DMS 273 (cell line): ENCODE measurements at regions not wholly inside any gene's neighbourhood (a gene's known extent, or its start where the extent isn't known, plus 50 kb on each side); places are given as distances from the start of the nearest gene placed in this dataset.
A peak's percentile ranks its signal among the peaks of the same experiment; 100 is the strongest.

Source experiments
- DNase-seq: peaks from one replicate; lab custom pipeline; 2025; ENCODE audit not compliant: unreplicated experiment; lab: John Stamatoyannopoulos, UW

- DNase-seq, result no peak
These were observed 50.9 kb downstream of the TNP1 start for GRCh38 chr2:216808805-216809425.

DNA sequence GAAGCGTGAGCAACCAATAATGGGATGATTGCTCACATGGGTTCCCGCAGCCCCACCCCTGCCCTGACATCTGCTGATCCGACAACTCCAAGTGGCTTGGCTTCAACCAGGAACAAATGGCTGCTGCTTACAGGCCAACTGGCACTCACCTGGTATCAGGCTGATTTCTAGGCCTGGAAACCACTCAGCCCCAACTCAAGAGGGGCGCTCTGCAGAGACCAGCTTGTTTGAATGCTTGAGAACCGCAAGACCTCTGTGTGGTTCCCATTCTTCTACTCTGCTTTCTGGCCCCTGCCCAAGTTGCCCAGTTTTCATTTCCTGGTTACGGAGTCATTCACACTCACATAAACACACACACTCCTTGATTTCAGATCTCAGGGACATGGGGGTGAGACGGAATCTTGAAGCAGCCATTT, 52.0 kb downstream of the TNP1 start:
- DNase-seq, result peak; percentile 73

- DNase-seq, result no peak
These were observed 55.2 kb downstream of the TNP1 start for GRCh38 chr2:216804357-216805350.

DNA sequence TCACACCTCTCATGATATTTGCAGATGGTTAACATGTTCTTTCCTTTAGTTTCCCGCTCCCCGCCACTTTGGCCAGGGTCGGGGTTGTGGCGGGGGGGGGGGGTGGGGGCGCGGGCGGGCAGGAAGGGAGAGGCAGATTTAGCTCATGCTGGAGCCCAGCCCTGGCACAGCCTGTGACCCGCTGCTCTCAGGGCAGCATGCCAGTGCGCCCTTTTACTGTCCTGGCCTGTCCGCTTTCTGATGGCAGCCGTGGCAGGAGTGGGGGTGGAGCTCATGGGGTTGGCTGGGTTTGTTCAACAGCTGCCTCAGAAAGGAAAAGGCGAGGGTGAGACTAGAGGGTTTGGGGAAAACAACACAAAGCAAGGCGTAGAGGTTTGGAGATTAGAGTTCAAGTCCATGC, 56.1 kb downstream of the TNP1 start:
- DNase-seq, result peak; percentile 47

GRCh38 chr2:216802516-216803215, 57.2 kb downstream of the TNP1 start:
- DNase-seq, result no peak

DNA sequence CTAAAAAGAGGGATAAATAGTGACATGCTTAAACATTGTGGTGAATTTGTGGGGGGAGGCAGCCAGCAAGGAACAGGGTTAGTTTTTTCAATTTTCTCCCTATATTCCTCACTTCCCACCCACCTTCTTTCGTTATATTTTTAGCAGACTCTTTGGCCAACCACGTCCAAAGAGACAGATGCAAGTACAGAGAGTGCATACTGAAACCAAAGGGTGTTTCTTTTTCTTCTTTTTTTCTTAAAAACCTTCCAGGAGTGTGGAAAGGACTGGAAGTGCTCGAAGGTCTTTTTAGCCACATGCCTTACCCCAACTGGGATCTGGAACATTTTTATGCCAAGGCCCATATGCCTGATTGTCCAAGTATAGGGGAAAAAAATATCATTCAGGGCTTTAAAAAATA, 59.0 kb downstream of the TNP1 start:
- no peak for DNase-seq

GRCh38 chr2:216799873-216800431, 59.9 kb downstream of the TNP1 start:
- DNase-seq, result no peak

- peak; percentile 25 for DNase-seq
These were observed 63.6 kb downstream of the TNP1 start for GRCh38 chr2:216796115-216796840.

DNA sequence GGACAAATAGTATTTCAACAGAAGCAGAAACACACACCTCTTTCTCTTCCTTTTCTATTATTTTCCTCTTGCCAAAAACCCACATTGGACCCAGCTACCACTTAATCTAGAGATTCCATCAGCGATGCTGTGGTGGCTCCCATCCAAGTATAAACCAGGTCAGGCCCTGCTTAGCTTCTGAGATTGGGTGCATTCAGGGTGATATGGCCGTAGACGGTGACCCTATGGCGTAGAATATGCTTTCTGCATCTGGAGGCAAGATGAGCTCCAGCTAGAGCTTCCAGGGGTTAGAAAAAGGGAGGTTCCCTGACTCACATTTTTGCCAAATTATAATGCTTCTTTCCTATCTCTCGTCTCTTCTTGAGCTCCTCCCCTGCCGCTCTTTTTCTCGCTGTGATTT, 66.5 kb downstream of the TNP1 start:
- no peak for DNase-seq

DNA sequence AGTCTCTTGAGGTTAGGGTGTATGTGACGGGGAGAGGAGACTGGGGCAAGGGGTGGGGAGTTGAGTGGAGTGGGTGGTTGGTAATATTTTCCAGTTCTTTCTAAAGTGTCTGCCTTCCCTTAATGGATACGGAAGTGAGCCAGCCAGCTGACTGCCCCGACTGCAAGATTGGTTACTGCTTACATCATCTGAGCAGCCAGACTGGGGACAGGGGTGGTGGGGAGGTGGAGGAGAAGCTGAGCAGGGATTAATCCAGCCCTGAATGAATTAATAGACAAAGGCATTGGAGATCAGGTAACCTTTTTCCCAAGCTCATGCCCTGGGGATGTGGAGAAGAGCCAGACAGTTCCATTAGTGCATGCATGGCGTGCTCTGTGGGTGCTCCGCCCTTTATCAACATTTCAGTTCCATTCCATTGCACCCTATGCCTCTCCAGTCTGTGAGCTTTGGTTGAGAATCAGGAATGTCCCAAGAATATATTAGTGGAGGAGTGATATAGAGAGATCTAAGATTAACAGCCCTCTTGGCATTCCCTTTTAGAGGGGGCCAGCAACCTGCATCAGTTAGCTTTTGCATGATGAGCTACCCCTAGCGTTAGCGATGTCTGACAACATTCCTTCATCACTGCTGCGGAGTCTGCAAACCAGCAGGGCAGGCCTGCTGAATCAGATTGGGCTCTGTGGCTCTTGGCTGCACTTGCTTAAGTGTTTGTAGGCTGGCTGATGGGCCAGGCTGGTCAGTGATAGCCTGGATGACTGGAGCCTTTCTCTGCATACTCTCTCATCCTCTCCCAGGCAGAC, 67.4 kb downstream of the TNP1 start:
- peak; percentile 29 for DNase-seq

GRCh38 chr2:216791303-216791702, 68.6 kb downstream of the TNP1 start:
- no peak for DNase-seq

DNA sequence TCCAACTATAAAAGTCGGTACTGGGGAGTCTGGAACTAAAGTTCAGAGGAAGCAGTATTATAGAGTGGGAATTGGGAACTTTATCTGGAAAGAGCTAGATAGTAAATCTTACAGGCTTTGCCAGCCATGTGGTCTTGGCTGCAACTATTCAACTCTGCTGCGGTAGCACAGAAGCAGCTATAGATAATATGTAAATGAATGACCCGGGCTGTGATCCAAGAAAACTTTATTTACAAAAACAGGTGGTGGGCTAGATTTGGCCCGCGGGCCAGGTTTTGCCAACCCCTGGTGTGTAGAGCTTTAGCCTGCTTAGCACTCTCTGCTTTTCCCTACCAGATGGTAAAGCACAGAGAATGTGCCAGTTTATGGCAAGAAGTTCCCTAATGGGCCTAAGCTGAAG, 70.8 kb downstream of the TNP1 start:
- peak; percentile 97 for DNase-seq

- peak; percentile 53 for DNase-seq
These were observed 71.9 kb downstream of the TNP1 start for GRCh38 chr2:216787851-216788540.

GRCh38 chr2:216786676-216787075, 73.2 kb downstream of the TNP1 start:
- DNase-seq, result no peak

DNA sequence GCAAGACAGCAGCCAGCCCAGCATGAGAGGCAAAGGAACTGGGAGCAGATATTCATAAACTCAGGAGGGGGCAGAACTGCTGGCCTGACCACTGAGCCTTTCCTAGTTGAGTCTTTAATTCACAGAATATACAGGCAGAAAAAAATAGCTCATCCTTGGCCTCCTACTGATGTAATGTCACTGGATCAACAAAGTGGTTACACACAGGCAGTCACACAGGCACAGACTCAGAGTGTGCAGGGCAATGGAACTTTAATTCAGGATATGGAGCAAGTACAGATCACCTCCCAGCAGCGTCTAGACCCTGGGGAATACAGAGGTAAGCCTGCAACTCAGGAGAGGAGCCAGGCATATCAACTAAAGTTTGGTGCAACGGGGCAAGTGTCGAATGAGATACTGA, 75.4 kb downstream of the TNP1 start:
- DNase-seq, result no peak

GRCh38 chr2:216781709-216782108, 78.2 kb downstream of the TNP1 start:
- DNase-seq, result no peak

GRCh38 chr2:216780843-216781242, 79.0 kb downstream of the TNP1 start:
- DNase-seq, result no peak

DNA sequence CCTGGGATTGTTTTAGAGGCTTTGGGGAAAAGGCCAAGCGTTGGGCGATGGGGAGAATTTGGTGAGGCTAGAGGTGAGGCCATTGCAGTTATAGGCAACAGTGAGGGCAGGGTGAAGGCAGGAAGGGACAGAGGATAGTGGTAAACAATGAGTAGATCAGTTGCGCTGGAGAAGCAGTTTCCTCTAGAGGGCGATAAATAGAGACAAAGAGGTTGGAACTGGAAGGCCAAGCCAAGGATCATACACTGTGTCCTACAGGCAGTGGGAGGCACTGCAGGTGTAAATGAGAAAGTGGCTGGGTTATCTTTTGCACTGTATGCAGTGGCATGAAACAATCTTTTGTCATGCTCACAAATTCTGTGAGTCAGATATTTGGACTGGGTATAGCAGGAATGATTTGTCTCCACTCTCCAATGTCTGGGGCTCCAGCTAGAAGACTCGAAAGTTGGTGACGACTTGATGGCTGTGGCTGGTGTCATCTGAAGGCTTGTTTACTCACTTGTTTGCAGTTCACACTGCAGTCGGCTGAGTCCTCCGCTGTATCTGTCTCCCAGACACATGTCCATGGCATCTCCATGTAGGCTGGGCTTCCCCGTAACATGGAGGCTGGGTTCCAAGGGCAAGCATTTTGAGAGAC, 82.1 kb downstream of the TNP1 start:
- peak; percentile 92 for DNase-seq
